ENCODE measurements at regions not wholly inside any gene's neighbourhood (a gene's known extent, or its start where the extent isn't known, plus 50 kb on each side); places are given as distances from the start of the nearest gene placed in this dataset.

- Histone ChIP-seq H2AFZ (ENCODE audit: low read length) (no peak overlapping the region), H3K27me3 (replicated peaks; ENCODE audit: insufficient read depth, low read length) (no peaks in the 10 kb centered on the region), H3K36me3 (replicated peaks; ENCODE audit: insufficient read depth, low read length) (no peaks in the 10 kb centered on the region), H3K9me3 (replicated peaks; ENCODE audit: insufficient read depth, low read length) (no peaks in the 10 kb centered on the region), H3K4me2 (ENCODE audit: low read depth, low read length) (no peak overlapping the region), H3F3A (ENCODE audit: insufficient read depth, low read length) (no peaks in the 10 kb centered on the region), H3K9me2 (replicated peaks; ENCODE audit: insufficient read depth, low read length) (no peaks in the 10 kb centered on the region), H3K4me3 (ENCODE audit: low read length) (no peak overlapping the region), H3K27ac (ENCODE audit: low read length) (no peak overlapping the region), H3K79me2 (ENCODE audit: low read length) (no peaks in the 10 kb centered on the region), H3K4me1 (ENCODE audit: low read length) (no peaks in the 10 kb centered on the region), H3K9ac (ENCODE audit: low read length) (no peak overlapping the region), H4K20me1 (ENCODE audit: insufficient read depth, low read length) (no peaks in the 10 kb centered on the region)
- no peak for DNase-seq
- no peak for TF ChIP-seq EZH2phosphoT487 (IDR thresholded peaks at IDR 0.05; ENCODE audit: low read length)
- TF ChIP-seq EZH2 (optimal IDR thresholded peaks at IDR 0.05; ENCODE audit: low read depth, low read length), result no peak
- no peak for TF ChIP-seq CTCF (IDR thresholded peaks at IDR 0.05; ENCODE audit: low read length)
These were observed 1033.9 kb downstream of the TYW1 start for GRCh38 chr7:68030530-68030929.

GRCh38 chr7:68031180-68031943 lies 1034.7 kb downstream of the TYW1 start:
- H3K4me2 ChIP-seq (ENCODE audit: low read depth, low read length), result no peak overlapping the region
- H3K27me3 ChIP-seq (replicated peaks; ENCODE audit: insufficient read depth, low read length), result no peaks in the 10 kb centered on the region
- no peaks in the 10 kb centered on the region for H4K20me1 ChIP-seq (ENCODE audit: insufficient read depth, low read length)
- no peaks in the 10 kb centered on the region for H3K9me2 ChIP-seq (replicated peaks; ENCODE audit: insufficient read depth, low read length)
- H3K79me2 ChIP-seq (ENCODE audit: low read length), result no peaks in the 10 kb centered on the region
- no peaks in the 10 kb centered on the region for H3K4me1 ChIP-seq (ENCODE audit: low read length)
- DNase-seq, result no peak
- no peak overlapping the region for H3K9ac ChIP-seq (ENCODE audit: low read length)
- H3K9me3 ChIP-seq (replicated peaks; ENCODE audit: insufficient read depth, low read length), result no peaks in the 10 kb centered on the region
- H3K36me3 ChIP-seq (replicated peaks; ENCODE audit: insufficient read depth, low read length), result no peaks in the 10 kb centered on the region
- H3K27ac ChIP-seq (ENCODE audit: low read length), result no peak overlapping the region
- TF ChIP-seq CTCF (IDR thresholded peaks at IDR 0.05; ENCODE audit: low read length), result no peak
- TF ChIP-seq EZH2 (optimal IDR thresholded peaks at IDR 0.05; ENCODE audit: low read depth, low read length), result no peak
- no peak for TF ChIP-seq EZH2phosphoT487 (IDR thresholded peaks at IDR 0.05; ENCODE audit: low read length)
- H2AFZ ChIP-seq (ENCODE audit: low read length), result no peak overlapping the region
- no peaks in the 10 kb centered on the region for H3F3A ChIP-seq (ENCODE audit: insufficient read depth, low read length)
- no peak overlapping the region for H3K4me3 ChIP-seq (ENCODE audit: low read length)

GRCh38 chr7:68038621-68039314 lies 1042.1 kb downstream of the TYW1 start:
- Histone ChIP-seq H3K27ac (ENCODE audit: low read length) (no peak overlapping the region), H3K36me3 (replicated peaks; ENCODE audit: insufficient read depth, low read length) (no peaks in the 10 kb centered on the region), H3K4me3 (ENCODE audit: low read length) (no peak overlapping the region), H4K20me1 (ENCODE audit: insufficient read depth, low read length) (no peaks in the 10 kb centered on the region), H3F3A (ENCODE audit: insufficient read depth, low read length) (no peaks in the 10 kb centered on the region), H2AFZ (ENCODE audit: low read length) (no peak overlapping the region), H3K4me1 (ENCODE audit: low read length) (no peaks in the 10 kb centered on the region), H3K9ac (ENCODE audit: low read length) (no peak overlapping the region), H3K4me2 (ENCODE audit: low read depth, low read length) (no peak overlapping the region), H3K9me3 (replicated peaks; ENCODE audit: insufficient read depth, low read length) (no peaks in the 10 kb centered on the region), H3K27me3 (replicated peaks; ENCODE audit: insufficient read depth, low read length) (no peaks in the 10 kb centered on the region), H3K79me2 (ENCODE audit: low read length) (no peaks in the 10 kb centered on the region), H3K9me2 (replicated peaks; ENCODE audit: insufficient read depth, low read length) (no peaks in the 10 kb centered on the region)
- DNase-seq, result no peak
- TF ChIP-seq CTCF (IDR thresholded peaks at IDR 0.05; ENCODE audit: low read length) (no peak), EZH2phosphoT487 (IDR thresholded peaks at IDR 0.05; ENCODE audit: low read length) (no peak), EZH2 (optimal IDR thresholded peaks at IDR 0.05; ENCODE audit: low read depth, low read length) (no peak)
